Activated CD4-positive, alpha-beta T cell treated with anti-CD3 and anti-CD28 coated beads for 4 hours (primary cell): ENCODE measurements at regions not wholly inside any gene's neighbourhood (a gene's known extent, or its start where the extent isn't known, plus 50 kb on each side); places are given as distances from the start of the nearest gene placed in this dataset.

ENCODE experiments used
- DNase-seq, 2 donors: peaks; one replicate each; pipeline ENCODE4 v3.0.0-alpha.2; 2020

GRCh38 chr1:9179463-9180110 is 50.7 kb upstream of the GPR157 start:
- DNase-seq, result no peak

GRCh38 chr1:9180111-9180819 is 51.4 kb upstream of the GPR157 start:
- no peak for DNase-seq

GRCh38 chr1:9181176-9181906 is 52.4 kb upstream of the GPR157 start:
- peak; percentile 67 to 70 for DNase-seq

GRCh38 chr1:9181990-9182783 is 52.4 kb upstream of the H6PD start:
- no peak for DNase-seq

GRCh38 chr1:9182784-9183257 is 51.8 kb upstream of the H6PD start:
- DNase-seq, result no peak

GRCh38 chr1:9183441-9183840 is 51.1 kb upstream of the H6PD start:
- no peak for DNase-seq

- DNase-seq, result no peak
These were observed 50.7 kb upstream of the H6PD start for GRCh38 chr1:9183898-9184297.

- no peak for DNase-seq
These were observed 49.8 kb upstream of the H6PD start for GRCh38 chr1:9184749-9185148.
